ENCODE measurements at regions not wholly inside any gene's neighbourhood (a gene's known extent, or its start where the extent isn't known, plus 50 kb on each side); places are given as distances from the start of the nearest gene placed in this dataset.

GRCh38 chr2:184369307-184369706 is 229.0 kb upstream of the ZNF804A start:
- TF ChIP-seq FOXK2 (IDR thresholded peaks at IDR 0.05) = no peak
- TF ChIP-seq BHLHE40 (IDR thresholded peaks at IDR 0.05; ENCODE audit: borderline replicate concordance) = no peak
- no peak for TF ChIP-seq ELF4 (IDR thresholded peaks at IDR 0.05)
- no peak for TF ChIP-seq SP1 (IDR thresholded peaks at IDR 0.05)
